HPDE6-E6E7 (cell line): ENCODE measurements at regions not wholly inside any gene's neighbourhood (a gene's known extent, or its start where the extent isn't known, plus 50 kb on each side); places are given as distances from the start of the nearest gene placed in this dataset.
A peak's percentile ranks its signal among the peaks of the same experiment; 100 is the strongest.
"Not testable (repeated sequence)": the region's sequence is repeated elsewhere in the genome, so short reads cannot be mapped to it uniquely, and the experiment has no call there.

Experiments used
- DNase-seq: peaks from one replicate; pipeline ENCODE4 v3.0.0; 2011; ENCODE audit warnings: missing footprints; ENCODE audit errors: extremely low spot score

GRCh38 chr5:32842813-32843530, 131.9 kb downstream of the NPR3 start:
- peak; percentile 31 for DNase-seq

GRCh38 chr5:32843531-32843895, 132.4 kb downstream of the NPR3 start:
- DNase-seq, result no peak

- no peak for DNase-seq
Observed at GRCh38 chr5:32845171-32845570, 134.1 kb downstream of the NPR3 start.

GRCh38 chr5:32848120-32848519, 137.0 kb downstream of the NPR3 start:
- DNase-seq, result no peak

- no peak for DNase-seq
Observed at GRCh38 chr5:32848681-32849080, 137.6 kb downstream of the NPR3 start.

- no peak for DNase-seq
Observed at GRCh38 chr5:32850817-32851496, 139.8 kb downstream of the NPR3 start.

GRCh38 chr5:32851559-32852173, 140.5 kb downstream of the NPR3 start:
- no peak for DNase-seq

GRCh38 chr5:32852535-32852934, 141.4 kb downstream of the NPR3 start:
- DNase-seq, result peak; percentile 14

GRCh38 chr5:32852976-32853375, 141.9 kb downstream of the NPR3 start:
- no peak for DNase-seq

- no peak for DNase-seq
Observed at GRCh38 chr5:32854473-32854872, 143.4 kb downstream of the NPR3 start.

GRCh38 chr5:32859211-32859641, 148.1 kb downstream of the NPR3 start:
- DNase-seq, result no peak

- no peak for DNase-seq
Observed at GRCh38 chr5:32865475-32865874, 154.4 kb downstream of the NPR3 start.

GRCh38 chr5:32866138-32866537, 155.0 kb downstream of the NPR3 start:
- no peak for DNase-seq

GRCh38 chr5:32869216-32869615, 158.1 kb downstream of the NPR3 start:
- no peak for DNase-seq

GRCh38 chr5:32876791-32877190, 165.7 kb downstream of the NPR3 start:
- DNase-seq, result no peak

- DNase-seq, result not testable (repeated sequence)
Observed at GRCh38 chr5:32879364-32879763, 168.2 kb downstream of the NPR3 start.

GRCh38 chr5:32880796-32881195, 169.7 kb downstream of the NPR3 start:
- DNase-seq, result no peak

GRCh38 chr5:32887390-32887789, 176.3 kb downstream of the NPR3 start:
- no peak for DNase-seq

GRCh38 chr5:32889078-32889477, 178.0 kb downstream of the NPR3 start:
- no peak for DNase-seq

GRCh38 chr5:32903613-32904012, 192.5 kb downstream of the NPR3 start:
- DNase-seq, result no peak

GRCh38 chr5:32908641-32909040, 197.5 kb downstream of the NPR3 start:
- no peak for DNase-seq

- DNase-seq, result no peak
Observed at GRCh38 chr5:32909207-32909606, 198.1 kb downstream of the NPR3 start.

- DNase-seq, result peak; percentile 44
Observed at GRCh38 chr5:32916648-32917047, 205.5 kb downstream of the NPR3 start.
